NCI-H774 (cell line): ENCODE measurements at regions not wholly inside any gene's neighbourhood (a gene's known extent, or its start where the extent isn't known, plus 50 kb on each side); places are given as distances from the start of the nearest gene placed in this dataset.
"Not testable (repeated sequence)": the region's sequence is repeated elsewhere in the genome, so short reads cannot be mapped to it uniquely, and the experiment has no call there.

ENCODE experiments used
- DNase-seq: peaks from one replicate; lab custom pipeline; 2025; lab: John Stamatoyannopoulos, UW

DNA sequence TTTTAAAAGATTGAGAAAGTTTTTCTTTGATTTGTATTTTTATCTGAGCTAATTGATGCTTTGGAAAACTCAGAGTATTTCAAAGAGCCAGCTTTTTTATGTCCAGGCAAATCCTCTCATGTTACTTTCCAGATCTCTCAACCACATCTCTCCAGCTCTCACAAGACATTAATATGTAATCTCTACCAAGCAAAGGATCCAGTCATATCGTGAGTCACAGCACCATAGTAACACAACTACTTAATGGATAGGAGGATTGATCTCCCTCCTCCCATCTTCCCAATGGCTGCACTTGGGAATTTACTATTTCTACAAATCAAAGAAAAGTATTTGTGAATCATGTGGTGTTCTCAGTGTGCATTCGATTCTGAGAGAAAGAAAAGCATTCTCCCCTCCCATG, 63.3 kb downstream of the POU4F1 start:
- DNase-seq, result no peak

DNA sequence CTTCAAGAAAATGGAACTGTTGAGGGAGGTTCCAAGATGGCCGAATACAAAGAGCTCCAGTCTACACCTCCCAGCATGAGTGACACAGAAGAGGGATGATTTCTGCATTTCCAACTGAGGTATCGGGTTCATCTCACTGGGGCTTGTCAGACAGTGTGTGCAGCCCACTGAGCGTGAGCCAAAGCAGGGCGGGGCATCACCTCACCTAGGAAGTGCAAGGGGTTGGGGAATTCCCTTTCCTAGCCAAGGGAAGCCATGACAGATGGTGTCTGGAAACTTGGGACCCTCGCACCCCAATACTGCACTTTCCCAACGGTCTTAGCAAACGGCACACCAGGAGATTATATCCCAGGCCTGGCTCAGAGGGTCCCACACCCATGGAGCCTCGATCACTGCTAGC, 77.3 kb downstream of the POU4F1 start:
- not testable (repeated sequence) for DNase-seq

GRCh38 chr13:78524936-78525335, 78.4 kb downstream of the POU4F1 start:
- DNase-seq, result no peak

DNA sequence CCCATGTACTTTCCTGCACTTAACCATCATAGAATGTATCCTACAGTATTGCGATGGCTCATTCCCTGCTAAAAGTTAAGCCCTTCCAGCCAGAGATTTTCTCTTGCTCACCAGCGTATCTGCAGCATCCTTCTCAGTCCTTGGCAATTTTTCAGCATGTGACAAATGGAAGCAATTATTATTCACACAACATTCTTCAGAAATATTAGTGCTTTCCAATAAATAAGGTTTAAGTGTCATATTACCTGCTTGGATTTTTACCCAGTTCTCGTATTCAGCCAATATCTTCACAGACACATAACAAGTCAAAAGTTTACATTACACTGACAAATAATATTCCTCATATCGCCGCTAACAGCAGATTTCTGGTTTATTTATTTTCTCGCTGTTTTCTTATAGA, 82.3 kb downstream of the POU4F1 start:
- DNase-seq, result no peak

GRCh38 chr13:78520425-78520824, 82.9 kb downstream of the POU4F1 start:
- no peak for DNase-seq

- not testable (repeated sequence) for DNase-seq
Observed at GRCh38 chr13:78518482-78518881, 84.9 kb downstream of the POU4F1 start.

- no peak for DNase-seq
Observed at GRCh38 chr13:78499802-78500201, 103.5 kb downstream of the POU4F1 start.

- DNase-seq, result no peak
Observed at GRCh38 chr13:78497702-78498355, 105.5 kb downstream of the POU4F1 start.

GRCh38 chr13:78491978-78492377, 111.4 kb downstream of the POU4F1 start:
- DNase-seq, result no peak

DNA sequence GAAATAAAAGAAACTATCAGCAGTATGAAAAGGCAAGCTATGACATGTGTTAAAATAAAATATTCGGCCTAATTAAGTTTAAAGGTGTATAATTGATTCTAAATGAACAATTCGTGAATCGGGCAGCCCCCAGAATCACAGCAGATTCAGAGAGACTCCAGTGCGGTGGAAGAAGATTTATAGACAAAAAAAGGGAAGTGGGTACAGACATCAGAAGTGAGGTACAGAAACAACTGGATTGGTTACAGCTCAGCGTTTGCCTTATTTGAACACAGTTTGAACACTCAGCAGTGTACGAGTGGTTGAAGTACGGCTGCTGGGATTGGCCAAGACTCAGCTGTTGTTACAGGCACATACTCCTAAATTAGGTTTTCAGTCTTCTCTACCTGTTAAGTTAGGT, 113.1 kb downstream of the POU4F1 start:
- not testable (repeated sequence) for DNase-seq

DNA sequence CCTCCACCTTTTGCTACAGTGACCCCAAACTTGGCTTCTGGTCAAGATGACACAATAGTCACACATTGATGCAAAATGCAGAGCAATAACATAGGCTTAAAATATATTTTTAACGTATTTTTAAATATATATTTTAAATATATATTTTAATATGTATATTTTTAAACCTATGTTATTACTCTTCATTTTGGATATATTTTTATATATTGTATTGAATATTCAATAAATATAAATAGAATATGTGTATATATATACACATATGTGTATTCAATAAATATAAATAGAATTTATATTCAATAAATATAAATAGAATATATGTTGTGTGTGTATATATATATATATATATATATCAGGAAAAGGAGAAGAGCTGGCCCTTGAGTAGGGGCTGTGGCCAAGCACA, 115.6 kb downstream of the POU4F1 start:
- no peak for DNase-seq

- no peak for DNase-seq
Observed at GRCh38 chr13:78485803-78486202, 117.5 kb downstream of the POU4F1 start.

DNA sequence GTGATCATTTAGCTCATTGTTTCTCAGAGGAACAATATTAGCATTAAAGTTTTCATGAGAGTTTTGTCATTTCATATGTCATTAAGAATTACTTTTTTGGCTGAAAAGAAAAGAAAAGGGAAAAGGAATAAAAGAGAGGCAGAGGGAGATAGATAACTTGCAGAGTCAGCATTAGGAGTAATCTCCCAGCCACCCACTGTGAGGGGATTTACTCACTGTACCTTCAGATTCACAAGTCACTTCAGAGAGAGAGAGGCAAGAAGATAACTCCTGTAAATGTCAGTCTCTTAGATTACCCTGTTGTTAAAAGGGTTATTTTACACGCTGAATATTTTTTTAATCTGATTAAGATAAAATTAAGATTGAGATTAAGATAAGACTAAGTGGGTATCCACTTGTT, 125.2 kb downstream of the POU4F1 start:
- DNase-seq, result no peak

- DNase-seq, result no peak
Observed at GRCh38 chr13:78476910-78477309, 126.4 kb downstream of the POU4F1 start.

- no peak for DNase-seq
Observed at GRCh38 chr13:78468621-78469020, 134.7 kb downstream of the POU4F1 start.

DNA sequence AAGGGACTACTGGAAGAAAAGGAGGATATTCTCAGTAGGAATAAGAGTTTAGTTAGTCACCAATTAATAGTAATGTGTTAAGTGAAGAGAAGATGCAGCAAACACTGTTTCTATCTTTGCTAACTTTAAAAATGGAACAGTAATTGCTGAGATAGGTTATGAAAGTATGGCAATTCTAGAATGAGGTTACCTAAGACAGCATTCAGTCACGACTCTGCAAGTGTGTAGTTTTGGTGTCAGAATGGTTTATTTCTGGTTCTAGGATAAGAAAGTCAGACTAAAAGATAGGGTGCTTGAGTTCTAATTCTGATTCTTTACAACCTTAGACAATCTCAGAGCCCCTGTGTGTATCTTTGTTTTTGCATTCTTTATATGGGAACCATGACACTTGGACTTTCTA, 138.1 kb downstream of the POU4F1 start:
- DNase-seq, result no peak

DNA sequence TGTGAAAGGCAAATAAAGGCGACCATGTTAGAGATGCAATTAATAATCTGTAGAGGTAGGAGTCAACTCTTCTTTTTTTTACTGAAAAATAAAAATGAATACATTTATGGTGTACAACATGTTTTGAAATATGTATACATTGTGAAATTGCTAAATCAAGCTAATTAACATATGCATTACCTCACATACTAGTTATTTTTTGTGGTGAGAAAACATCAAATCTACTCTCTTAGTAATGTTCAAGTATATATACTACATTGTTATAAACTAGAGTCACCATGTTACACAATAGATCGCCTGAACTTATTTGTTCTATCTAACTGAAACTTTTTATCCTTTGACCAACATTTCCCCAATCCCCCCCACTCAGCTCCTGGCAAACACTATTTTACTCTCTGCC, 143.2 kb downstream of the POU4F1 start:
- DNase-seq, result no peak

DNA sequence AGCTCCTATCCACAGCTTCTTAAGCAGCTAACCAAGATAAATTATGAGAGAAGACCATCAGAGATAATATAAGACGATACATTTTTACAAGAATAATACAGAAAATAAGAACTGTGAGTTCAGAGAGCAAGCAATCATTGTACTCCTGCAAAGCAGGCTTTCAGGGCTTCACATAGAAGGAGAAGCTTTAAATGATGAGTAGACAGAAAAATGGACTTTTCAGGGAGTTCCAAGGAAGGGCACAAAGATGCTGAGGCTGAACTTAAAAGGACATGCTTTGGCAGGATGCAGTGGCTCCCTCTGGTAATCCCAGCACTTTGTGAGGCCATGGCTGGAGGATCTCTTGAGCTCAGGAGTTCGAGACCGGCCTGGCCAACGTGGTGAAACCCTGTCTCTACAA, 159.5 kb downstream of the POU4F1 start:
- no peak for DNase-seq

- DNase-seq, result no peak
Observed at GRCh38 chr13:78437781-78438180, 165.6 kb downstream of the POU4F1 start.

GRCh38 chr13:78436311-78436710, 167.0 kb downstream of the POU4F1 start:
- DNase-seq, result no peak

DNA sequence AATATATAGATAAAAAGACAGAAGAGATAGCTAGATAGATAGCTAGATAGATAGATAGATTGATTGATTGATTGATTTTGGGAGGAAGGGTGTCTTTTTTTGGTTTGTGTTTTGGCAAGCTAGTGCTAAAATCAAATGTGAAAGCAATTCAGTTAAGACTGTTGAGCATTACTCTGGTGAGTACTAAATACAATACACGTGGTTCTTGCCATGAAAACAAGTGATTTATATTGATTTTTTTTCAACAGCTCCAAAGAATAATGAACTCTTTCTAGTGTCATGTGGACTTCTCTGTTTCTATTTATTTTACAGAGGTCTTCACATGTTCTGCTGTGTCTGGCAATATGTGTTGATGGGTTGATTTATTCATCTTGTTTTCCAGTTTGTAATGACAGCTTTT, 172.0 kb downstream of the POU4F1 start:
- no peak for DNase-seq

- no peak for DNase-seq
Observed at GRCh38 chr13:78430811-78431210, 172.5 kb downstream of the POU4F1 start.

DNA sequence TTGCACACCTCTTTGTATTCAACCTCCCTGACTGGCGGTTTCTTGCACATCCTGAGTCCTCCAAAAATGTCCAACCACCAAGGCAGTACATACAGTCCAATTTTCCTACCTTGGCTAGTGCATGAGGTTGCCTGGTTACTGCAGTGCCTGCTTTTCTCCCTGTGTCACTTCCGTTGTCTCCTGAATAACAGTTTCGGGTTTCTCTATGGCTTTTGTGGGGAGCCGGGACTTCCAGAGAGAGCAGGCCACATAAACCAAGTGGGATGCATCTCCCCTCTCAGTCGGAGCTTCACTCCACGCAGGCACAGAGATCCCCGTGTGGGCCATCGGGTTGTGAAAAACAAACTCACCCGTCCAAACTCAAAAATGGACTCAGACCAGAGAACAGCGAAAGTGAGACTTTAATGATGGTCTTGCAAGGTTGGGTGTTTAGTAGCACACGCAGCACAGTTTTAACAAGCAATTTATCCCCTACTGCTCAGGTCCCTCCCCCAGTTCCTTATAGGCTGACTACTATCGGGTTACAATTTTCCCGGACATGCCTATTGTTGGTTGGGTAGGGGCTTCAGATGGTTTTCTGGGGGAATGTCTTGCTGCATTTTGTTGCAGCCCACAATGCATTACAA, 173.1 kb downstream of the POU4F1 start:
- peak; percentile 15 for DNase-seq

GRCh38 chr13:78428646-78429045, 174.7 kb downstream of the POU4F1 start:
- DNase-seq, result no peak
